ENCODE measurements at regions not wholly inside any gene's neighbourhood (a gene's known extent, or its start where the extent isn't known, plus 50 kb on each side); places are given as distances from the start of the nearest gene placed in this dataset.
A peak's percentile ranks its signal among the peaks of the same experiment; 100 is the strongest.

DNA sequence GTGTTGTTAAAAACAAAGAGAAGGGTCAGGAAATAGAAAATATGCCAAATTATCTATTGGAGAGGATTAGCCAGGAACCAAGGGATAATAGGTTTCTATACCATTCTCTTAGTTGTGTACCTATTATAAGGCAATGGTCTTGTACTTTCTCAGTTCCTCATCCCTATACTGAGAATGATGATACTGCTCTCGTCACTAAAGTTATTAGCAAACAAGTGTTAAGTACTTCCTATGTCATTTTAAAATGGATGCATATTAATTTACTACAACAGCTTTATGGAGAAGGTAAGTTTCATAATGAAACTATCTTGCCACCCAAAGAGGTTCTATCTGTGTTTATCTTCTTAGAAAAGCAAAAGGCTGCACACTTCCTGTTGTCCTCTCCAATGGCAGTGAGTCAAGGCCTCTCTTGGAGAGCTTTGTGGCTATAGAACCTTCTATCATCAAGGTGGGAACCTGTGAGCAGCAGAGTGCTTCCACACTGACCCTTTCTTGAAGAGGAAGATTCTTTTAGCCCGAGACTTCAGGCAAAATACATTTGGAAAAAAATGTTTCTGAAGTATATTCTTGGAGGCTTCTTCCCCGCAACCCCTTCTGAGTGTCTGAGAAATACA, 460.7 kb upstream of the FANCL start:
- TF ChIP-seq GATA3 (IDR thresholded peaks at IDR 0.05; ENCODE audit: low read depth, low read length) (no peak), GATA2 (IDR thresholded peaks at IDR 0.05; ENCODE audit: low read depth, low read length) (no peak)

DNA sequence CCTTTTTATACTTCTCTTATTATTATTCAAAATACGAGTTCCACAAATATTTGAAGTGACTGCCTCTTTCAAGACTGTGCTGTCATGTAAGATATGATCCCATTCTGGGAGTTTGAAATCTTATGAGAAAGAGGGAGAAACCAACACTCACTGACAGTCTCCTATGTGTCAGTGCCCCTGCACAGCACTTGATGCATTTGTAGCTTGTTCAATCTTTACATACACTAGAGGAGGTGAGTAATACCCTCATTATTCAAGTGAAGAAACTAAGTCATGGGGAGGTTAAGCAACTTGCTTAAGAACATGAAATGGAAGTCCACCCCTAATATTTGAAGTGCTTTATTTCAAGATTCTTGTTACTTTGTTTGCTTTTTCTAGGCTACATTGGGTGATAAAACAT, 459.5 kb upstream of the FANCL start:
- TF ChIP-seq GATA2 (IDR thresholded peaks at IDR 0.05; ENCODE audit: low read depth, low read length) (no peak), GATA3 (IDR thresholded peaks at IDR 0.05; ENCODE audit: low read depth, low read length) (no peak)

DNA sequence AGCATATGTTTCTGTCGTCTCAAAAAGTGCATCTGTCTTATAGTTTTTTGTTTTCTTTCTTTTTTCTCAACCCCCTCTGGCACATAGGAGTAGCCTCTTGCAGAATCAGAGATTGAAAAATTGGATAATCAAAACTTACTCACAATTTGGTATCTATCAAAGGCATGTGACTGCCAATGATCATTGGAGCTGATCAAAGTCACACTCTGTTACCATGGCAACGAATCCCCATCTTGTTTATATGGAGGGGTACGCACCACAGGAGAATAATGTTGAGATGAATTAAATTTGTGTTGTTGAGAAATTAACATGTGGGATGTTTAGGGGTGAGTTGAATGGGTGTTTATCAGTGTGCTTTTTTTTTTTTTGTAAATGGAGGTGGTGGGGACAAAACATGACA, 458.3 kb upstream of the FANCL start:
- TF ChIP-seq GATA3 (IDR thresholded peaks at IDR 0.05; ENCODE audit: low read depth, low read length) (no peak), GATA2 (IDR thresholded peaks at IDR 0.05; ENCODE audit: low read depth, low read length) (no peak)

DNA sequence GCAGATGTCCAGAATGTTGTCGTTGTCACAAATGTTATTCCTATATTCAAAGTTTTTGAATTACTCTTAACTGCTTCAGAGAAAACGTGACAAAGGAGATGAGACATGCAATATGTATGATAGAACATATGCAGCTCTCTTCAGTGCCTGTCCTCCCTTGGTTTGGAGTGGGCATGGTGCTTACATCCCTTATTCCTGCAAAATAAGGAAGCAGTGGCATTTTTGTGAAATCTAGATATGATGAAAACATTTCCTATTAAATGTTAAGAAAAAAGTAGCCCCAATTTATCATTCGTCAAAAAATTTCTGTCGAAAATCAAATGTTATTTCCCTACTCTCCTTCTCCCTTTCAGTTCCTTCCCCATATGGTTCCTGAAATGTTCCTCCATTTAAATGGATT, 457.5 kb upstream of the FANCL start:
- TF ChIP-seq GATA2 (IDR thresholded peaks at IDR 0.05; ENCODE audit: low read depth, low read length) (no peak), GATA3 (IDR thresholded peaks at IDR 0.05; ENCODE audit: low read depth, low read length) (no peak)

DNA sequence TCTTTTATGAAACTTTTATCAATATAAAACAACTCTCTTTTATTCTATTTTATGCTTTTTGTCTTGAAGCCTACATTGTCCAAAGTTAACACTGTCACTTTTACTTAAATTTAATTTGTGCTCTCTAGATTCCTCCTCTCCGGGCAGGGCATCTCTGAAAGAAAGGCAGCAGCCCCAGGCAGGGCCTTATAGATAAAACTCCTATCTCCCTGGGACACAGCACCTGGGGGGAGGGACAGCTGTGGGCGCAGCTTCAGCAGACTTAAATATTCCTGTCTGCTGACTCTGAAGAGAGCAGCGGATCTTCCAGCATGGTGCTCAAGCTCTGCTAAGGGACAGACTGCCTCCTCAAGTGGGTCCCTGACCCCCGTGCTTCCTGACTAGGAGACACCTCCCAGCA, 447.7 kb upstream of the FANCL start:
- TF ChIP-seq GATA3 (IDR thresholded peaks at IDR 0.05; ENCODE audit: low read depth, low read length), result no peak
- no peak for TF ChIP-seq GATA2 (IDR thresholded peaks at IDR 0.05; ENCODE audit: low read depth, low read length)

DNA sequence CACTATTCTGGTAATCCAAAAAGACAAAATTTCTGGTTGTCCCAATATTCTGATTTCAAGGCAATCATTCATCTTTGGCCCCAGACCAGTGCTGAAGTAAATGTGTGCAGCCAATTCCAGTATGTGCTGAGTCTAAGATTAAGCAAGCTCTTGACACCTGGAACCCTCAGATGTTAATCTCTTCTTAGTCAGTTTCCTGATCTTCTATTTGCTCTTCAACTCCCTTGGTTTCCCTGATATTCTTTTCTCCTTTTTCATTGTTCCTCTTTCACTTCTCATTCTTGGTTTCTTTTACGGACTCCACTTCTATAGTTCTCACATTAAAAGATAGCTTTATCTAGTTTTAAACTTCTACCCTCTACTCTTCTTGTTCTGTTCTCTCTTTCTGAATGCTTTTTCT, 445.7 kb upstream of the FANCL start:
- TF ChIP-seq GATA3 (IDR thresholded peaks at IDR 0.05; ENCODE audit: low read depth, low read length) (no peak), GATA2 (IDR thresholded peaks at IDR 0.05; ENCODE audit: low read depth, low read length) (no peak)

DNA sequence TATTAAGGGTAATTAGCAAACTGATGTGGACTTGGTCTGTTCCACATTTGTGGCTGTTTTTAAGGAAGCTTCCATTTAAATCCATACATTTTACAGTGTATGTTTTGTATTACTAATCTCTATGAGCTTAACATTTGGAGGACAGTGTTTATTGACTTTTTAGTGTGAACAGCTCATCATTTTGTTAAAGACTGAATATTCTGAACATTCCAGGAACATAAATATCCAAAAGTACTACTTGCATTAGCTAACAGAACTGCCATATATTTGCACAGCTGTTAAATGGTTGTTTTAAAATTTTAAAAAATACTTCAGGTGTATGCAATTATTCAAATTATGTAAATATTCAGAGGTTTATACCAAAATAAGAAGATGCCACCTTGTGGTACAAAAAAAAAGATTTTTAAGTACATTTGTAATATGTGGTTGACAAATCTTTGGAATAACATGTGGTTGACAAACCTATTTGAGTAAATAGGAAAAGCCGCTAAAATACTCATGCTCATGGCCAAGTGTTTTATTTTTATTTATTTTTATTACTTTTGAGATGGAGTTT, 439.7 kb upstream of the FANCL start:
- no peak for TF ChIP-seq GATA3 (IDR thresholded peaks at IDR 0.05; ENCODE audit: low read depth, low read length)
- no peak for TF ChIP-seq GATA2 (IDR thresholded peaks at IDR 0.05; ENCODE audit: low read depth, low read length)

DNA sequence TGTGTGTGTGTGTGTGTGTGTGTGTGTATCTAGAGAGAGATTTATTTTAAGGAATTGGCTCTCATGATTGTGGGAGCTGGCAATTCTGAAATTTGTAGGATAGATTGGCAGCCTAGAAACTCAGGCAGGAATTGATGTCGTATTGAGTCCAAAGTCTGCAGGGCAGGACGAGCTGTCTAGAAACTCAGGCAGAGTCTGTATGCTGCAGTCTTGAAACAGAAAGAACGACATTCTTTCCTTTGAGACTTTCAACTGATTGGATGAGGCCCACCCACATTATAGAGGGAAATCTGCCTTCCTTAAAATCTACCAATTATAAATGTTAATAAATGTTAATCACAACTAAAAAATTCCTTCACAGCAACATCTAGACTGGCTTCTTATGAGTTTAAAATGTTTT, 436.6 kb upstream of the FANCL start:
- no peak for TF ChIP-seq GATA2 (IDR thresholded peaks at IDR 0.05; ENCODE audit: low read depth, low read length)

DNA sequence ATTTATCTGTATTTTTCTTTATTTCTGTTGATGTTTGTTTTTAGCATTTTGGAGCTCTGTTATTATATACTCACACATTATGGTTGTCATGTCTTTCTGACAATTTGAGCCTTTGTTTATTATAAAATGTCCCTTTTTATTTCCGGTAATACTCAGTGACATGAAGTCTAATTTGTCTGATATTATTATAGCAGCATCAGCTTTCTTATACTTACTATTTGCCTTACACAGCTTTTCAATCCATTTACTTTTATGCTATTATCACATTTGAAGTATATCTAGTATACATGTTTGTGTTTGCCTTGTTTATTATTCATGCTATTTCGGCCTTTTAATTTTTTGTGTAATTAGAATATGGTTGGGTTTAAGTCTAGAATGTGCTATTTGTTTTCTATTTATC, 430.6 kb upstream of the FANCL start:
- TF ChIP-seq GATA2 (IDR thresholded peaks at IDR 0.05; ENCODE audit: low read depth, low read length) (no peak), GATA3 (IDR thresholded peaks at IDR 0.05; ENCODE audit: low read depth, low read length) (no peak)

DNA sequence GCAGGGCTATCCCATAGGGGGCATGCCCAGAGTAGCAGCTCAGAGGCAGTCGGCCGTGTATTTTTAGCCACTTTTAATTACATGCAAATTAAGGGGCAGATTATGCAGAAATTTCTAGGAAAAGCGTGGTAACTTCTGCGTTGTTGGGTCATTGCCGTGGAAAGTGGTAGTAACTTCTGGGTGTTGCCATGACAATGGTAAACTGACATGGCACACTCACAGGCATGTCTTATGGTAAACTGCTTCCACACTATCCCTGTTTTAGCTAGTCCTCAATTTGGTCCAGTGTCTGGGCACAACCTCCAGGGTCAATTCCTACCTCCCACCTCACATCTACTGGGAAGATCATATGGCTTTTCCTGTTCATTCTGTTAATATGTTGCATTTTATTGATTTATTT, 428.9 kb upstream of the FANCL start:
- TF ChIP-seq GATA2 (IDR thresholded peaks at IDR 0.05; ENCODE audit: low read depth, low read length) (no peak), GATA3 (IDR thresholded peaks at IDR 0.05; ENCODE audit: low read depth, low read length) (no peak)

DNA sequence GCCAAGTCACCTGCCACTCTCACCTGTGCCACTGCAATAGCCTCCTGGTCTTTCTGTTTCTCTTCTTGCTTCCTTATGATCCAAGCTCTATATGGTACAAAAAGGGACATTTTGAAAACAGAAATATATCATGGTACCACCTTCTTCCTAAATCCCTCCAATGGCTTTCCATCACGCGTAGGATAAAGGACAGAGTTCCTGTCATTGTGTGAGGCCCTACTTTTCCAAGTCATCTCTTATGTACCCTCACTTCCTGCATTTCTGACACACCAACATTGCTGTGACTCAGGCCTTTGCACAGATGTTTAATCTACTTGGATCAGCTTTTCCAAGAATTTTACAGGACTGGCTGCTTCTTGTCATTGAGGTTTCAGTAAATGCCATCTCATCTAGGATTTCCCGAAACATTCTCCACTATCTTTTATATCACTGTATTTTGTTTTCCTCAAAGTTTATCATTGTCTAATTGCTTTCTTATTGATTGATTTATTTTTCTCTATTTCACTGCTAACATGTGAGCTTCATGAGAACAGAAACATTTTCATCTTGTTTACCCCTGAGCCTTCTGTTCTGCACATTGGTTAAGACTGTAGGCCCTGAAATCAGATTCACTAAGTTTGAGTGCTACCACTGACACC, 426.1 kb upstream of the FANCL start:
- TF ChIP-seq GATA3 (IDR thresholded peaks at IDR 0.05; ENCODE audit: low read depth, low read length), result no peak
- no peak for TF ChIP-seq GATA2 (IDR thresholded peaks at IDR 0.05; ENCODE audit: low read depth, low read length)

DNA sequence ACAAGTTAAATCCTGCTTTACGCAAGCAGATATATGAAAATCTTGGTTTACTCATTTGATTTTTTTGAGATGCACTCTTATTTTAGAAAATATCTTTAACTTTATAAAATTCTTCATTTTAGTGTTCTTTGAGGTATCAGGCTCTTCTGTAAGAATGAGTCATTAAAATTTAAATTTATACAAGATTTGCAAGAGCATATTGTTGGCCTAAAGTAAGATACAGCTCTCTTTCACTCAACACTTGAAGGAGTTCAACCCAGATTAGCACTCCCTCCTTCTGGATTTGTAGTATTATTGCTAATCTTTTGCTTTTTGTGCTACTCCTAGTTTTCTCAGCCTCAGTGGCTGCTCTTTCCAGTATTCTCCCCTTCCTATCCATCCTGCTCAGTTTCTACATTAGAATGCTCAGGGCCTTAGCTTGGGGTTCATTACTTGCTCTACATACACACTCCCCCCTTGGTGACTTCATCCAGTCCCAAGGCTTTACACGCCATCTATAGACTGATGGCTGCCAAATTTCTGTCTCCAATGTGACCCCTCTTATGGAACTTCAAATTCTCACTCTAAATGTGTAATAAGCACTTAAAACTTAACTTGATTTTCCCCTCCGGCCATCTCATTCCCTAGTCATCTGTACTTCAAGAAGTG, 425.3 kb upstream of the FANCL start:
- no peak for TF ChIP-seq GATA3 (IDR thresholded peaks at IDR 0.05; ENCODE audit: low read depth, low read length)
- TF ChIP-seq GATA2 (IDR thresholded peaks at IDR 0.05; ENCODE audit: low read depth, low read length), result no peak

DNA sequence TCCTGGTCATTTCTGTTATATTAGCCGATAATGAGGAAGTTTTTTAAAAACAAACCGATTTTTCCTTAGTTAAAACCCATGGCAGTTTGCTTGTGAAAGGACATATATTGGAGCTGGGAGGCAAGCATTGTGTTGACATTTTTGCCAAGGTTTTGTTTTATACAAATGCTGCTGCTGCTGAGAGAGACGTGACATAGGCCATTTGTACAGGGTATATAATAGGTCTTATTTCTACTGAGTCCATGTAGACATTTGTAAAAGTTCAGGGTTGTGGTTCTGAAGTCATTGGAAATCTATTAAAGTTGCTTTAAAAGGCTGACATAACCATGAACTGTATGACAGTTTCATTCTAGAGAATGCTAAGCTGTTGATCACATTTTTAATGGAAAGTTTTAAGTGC, 424.0 kb upstream of the FANCL start:
- TF ChIP-seq GATA3 (IDR thresholded peaks at IDR 0.05; ENCODE audit: low read depth, low read length) (no peak), GATA2 (IDR thresholded peaks at IDR 0.05; ENCODE audit: low read depth, low read length) (no peak)

DNA sequence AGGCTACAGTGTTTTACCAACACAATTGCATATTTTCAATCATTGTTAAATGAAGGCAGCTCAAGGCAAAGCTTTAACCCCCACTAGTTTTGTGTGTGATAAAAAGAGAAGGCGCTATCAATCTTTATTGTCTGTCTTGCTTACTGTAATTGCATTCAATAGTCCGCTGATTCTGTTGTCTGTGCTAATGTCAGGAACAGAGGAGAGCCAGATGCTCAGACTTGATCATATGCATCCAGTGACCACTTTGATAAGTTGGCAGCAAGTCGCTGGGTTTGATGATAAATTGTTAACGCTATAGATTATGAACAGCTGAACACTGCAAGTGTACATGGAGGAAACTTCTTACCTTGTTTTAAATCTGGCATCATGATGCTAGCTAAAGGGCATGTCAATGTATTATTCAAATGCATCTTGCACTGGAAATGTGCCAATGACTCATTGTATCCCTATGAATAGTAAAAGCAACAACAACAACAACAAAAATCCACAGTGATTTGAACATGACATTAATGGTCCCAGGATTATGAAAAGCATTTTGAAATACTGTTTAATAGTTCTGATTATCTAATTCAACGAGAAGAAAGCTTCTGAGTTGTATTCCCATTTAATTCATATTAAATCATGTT, 423.5 kb upstream of the FANCL start:
- TF ChIP-seq GATA3 (IDR thresholded peaks at IDR 0.05; ENCODE audit: low read depth, low read length) (no peak), GATA2 (IDR thresholded peaks at IDR 0.05; ENCODE audit: low read depth, low read length) (0 out of 2 replicates have a peak, but pooled peaks have one; percentile 18)
